ENCODE measurements at regions not wholly inside any gene's neighbourhood (a gene's known extent, or its start where the extent isn't known, plus 50 kb on each side); places are given as distances from the start of the nearest gene placed in this dataset.

GRCh38 chr2:144950899-144951560 is 431.1 kb upstream of the ZEB2 start:
- no peak for DNase-seq

- DNase-seq: peak; percentile 34
Measured at GRCh38 chr2:144948205-144948855, 428.4 kb upstream of the ZEB2 start.

- DNase-seq: no peak
Measured at GRCh38 chr2:144947709-144948037, 427.8 kb upstream of the ZEB2 start.

- DNase-seq: no peak
Measured at GRCh38 chr2:144946263-144946662, 426.3 kb upstream of the ZEB2 start.

- DNase-seq: no peak
Measured at GRCh38 chr2:144944546-144945220, 424.8 kb upstream of the ZEB2 start.

- no peak for DNase-seq
Measured at GRCh38 chr2:144943986-144944385, 424.1 kb upstream of the ZEB2 start.

GRCh38 chr2:144943293-144943941 is 423.5 kb upstream of the ZEB2 start:
- DNase-seq: no peak

- DNase-seq: no peak
Measured at GRCh38 chr2:144942516-144943256, 422.8 kb upstream of the ZEB2 start.

- DNase-seq: no peak
Measured at GRCh38 chr2:144941743-144942488, 422.0 kb upstream of the ZEB2 start.

GRCh38 chr2:144939590-144939989 is 419.7 kb upstream of the ZEB2 start:
- peak; percentile 5 for DNase-seq

- peak; percentile 10 for DNase-seq
Measured at GRCh38 chr2:144937910-144938709, 418.2 kb upstream of the ZEB2 start.

GRCh38 chr2:144937066-144937465 is 417.1 kb upstream of the ZEB2 start:
- no peak for DNase-seq

GRCh38 chr2:144936442-144936841 is 416.5 kb upstream of the ZEB2 start:
- DNase-seq: no peak

GRCh38 chr2:144935736-144936135 is 415.8 kb upstream of the ZEB2 start:
- peak; percentile 28 for DNase-seq

- no peak for DNase-seq
Measured at GRCh38 chr2:144935191-144935590, 415.3 kb upstream of the ZEB2 start.

- DNase-seq: no peak
Measured at GRCh38 chr2:144931960-144932359, 412.0 kb upstream of the ZEB2 start.

- DNase-seq: no peak
Measured at GRCh38 chr2:144931480-144931879, 411.6 kb upstream of the ZEB2 start.

GRCh38 chr2:144927429-144927828 is 407.5 kb upstream of the ZEB2 start:
- no peak for DNase-seq

GRCh38 chr2:144925886-144926285 is 406.0 kb upstream of the ZEB2 start:
- DNase-seq: no peak

GRCh38 chr2:144924827-144925226 is 404.9 kb upstream of the ZEB2 start:
- no peak for DNase-seq

- DNase-seq: no peak
Measured at GRCh38 chr2:144922519-144922918, 402.6 kb upstream of the ZEB2 start.

Data from hematopoietic multipotent progenitor cell treated with erythropoietin and hydrocortisone succinate and interleukin-3 and kit ligand, for 6 days (in vitro differentiated cells).